ENCODE measurements at regions not wholly inside any gene's neighbourhood (a gene's known extent, or its start where the extent isn't known, plus 50 kb on each side); places are given as distances from the start of the nearest gene placed in this dataset.

- TF ChIP-seq POLR2A (IDR thresholded peaks at IDR 0.05): no peak
- TF ChIP-seq CTCF (IDR thresholded peaks at IDR 0.05): no peak
Measured at GRCh38 chr12:126061777-126062176, 996.5 kb downstream of the AACS start.
